NT2/D1 (cell line): ENCODE measurements at regions not wholly inside any gene's neighbourhood (a gene's known extent, or its start where the extent isn't known, plus 50 kb on each side); places are given as distances from the start of the nearest gene placed in this dataset.

ENCODE experiments used
- YY1 ChIP-seq: IDR thresholded peaks from 2 replicates; pipeline ENCODE4 v1.6.1; 2011; ENCODE audit not compliant: insufficient read length, insufficient read depth
- ZNF274 ChIP-seq: IDR thresholded peaks from 2 replicates; pipeline ENCODE4 v1.6.1; 2011; ENCODE audit warnings: mild to moderate bottlenecking, low read depth, low read length

DNA sequence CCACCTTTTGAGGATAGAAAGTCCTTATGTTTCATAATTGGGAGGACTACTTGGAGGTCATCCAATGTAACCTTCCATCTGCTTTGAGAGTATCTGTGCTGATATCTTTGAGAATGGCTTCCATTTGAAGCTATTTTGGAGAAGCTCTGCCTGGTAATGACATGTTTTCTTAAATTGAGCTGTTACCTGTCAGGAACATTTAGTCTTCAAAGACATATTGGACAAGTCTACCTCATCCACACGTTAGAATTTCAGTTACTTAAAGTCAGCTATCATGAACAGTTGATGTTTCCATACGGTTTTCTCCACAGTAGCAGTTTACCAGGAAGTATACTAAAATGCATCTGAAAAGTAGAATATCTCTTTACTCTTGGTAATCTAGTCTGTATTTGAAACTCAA, 318.5 kb downstream of the EDEM1 start:
- TF ChIP-seq YY1 (no peak), ZNF274 (no peak)
